ENCODE measurements at regions not wholly inside any gene's neighbourhood (a gene's known extent, or its start where the extent isn't known, plus 50 kb on each side); places are given as distances from the start of the nearest gene placed in this dataset.

DNA sequence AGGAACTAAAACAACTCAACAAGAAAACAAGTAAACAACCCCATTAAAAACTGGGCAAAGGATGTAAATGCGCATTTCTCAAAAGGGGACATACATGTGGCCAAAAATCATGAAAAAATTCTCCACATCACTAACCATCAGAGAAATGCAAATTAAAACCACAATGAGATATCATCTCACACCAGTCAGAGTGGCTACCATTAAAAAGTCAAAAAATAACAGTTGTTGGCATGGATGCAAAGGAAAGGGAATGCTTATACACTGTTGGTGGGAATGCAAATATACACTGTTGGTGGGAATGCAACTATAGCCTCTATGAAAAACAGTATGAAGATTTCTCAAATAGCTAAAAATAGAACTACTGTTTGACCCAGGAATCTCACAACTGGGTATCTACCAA, 60.0 kb upstream of the LANCL2 start:
- H3K36me3 ChIP-seq (ENCODE audit: insufficient read depth, low read length) = no peaks in the 10 kb centered on the region
- ChIA-PET CTCF (ENCODE audit: unreplicated experiment) (no interaction called here), POLR2A (no interaction called here)
- H3K9me3 ChIP-seq (ENCODE audit: low read length) = no peaks in the 10 kb centered on the region
- TF ChIP-seq EZH2phosphoT487 (IDR thresholded peaks at IDR 0.05; ENCODE audit: borderline replicate concordance, low read depth, low read length) = no peak
- TF ChIP-seq, protein P1, sequence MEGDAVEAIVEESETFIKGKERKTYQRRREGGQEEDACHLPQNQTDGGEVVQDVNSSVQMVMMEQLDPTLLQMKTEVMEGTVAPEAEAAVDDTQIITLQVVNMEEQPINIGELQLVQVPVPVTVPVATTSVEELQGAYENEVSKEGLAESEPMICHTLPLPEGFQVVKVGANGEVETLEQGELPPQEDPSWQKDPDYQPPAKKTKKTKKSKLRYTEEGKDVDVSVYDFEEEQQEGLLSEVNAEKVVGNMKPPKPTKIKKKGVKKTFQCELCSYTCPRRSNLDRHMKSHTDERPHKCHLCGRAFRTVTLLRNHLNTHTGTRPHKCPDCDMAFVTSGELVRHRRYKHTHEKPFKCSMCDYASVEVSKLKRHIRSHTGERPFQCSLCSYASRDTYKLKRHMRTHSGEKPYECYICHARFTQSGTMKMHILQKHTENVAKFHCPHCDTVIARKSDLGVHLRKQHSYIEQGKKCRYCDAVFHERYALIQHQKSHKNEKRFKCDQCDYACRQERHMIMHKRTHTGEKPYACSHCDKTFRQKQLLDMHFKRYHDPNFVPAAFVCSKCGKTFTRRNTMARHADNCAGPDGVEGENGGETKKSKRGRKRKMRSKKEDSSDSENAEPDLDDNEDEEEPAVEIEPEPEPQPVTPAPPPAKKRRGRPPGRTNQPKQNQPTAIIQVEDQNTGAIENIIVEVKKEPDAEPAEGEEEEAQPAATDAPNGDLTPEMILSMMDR (conservative IDR thresholded peaks at IDR 0.05; ENCODE audit: low read length) = no peak
- H3K79me2 ChIP-seq (ENCODE audit: insufficient read depth, low read depth, low read length) = no peaks in the 10 kb centered on the region
- no TSS peak for BruUV-seq (replicated peaks)
- no peaks in the 10 kb centered on the region for H3K4me1 ChIP-seq (ENCODE audit: insufficient read depth, low read length, poor library complexity, severe bottlenecking)
- H3K27ac ChIP-seq (ENCODE audit: low read depth, low read length, poor library complexity, severe bottlenecking) = no peak overlapping the region
- no peak for DNase-seq (ENCODE audit: low spot score)
- intact Hi-C loops (cut with micrococcal nuclease; ENCODE audit: unreplicated experiment) = no loop called here
- no peaks in the 10 kb centered on the region for H4K20me1 ChIP-seq (ENCODE audit: insufficient read depth, low read length)
- no peak overlapping the region for H2AFZ ChIP-seq (ENCODE audit: low read length)
- H3K4me2 ChIP-seq (ENCODE audit: low read length) = no peak overlapping the region
- no peaks in the 10 kb centered on the region for H3K9me2 ChIP-seq (ENCODE audit: insufficient read depth, low read length)
- H3K4me3 ChIP-seq (ENCODE audit: low read depth, low read length, poor library complexity, severe bottlenecking) = no peak overlapping the region

- ChIA-PET CTCF (ENCODE audit: unreplicated experiment) (no interaction called here), POLR2A (interaction anchor here (0.6 to 1.1 kb wide), 5 partner anchors 9 to 1908 kb away, joined by 3 read pairs; no protein-coding TSS in a partner anchor)
- Histone ChIP-seq H2AFZ (ENCODE audit: low read length) (no peak overlapping the region), H3K27ac (ENCODE audit: low read depth, low read length, poor library complexity, severe bottlenecking) (no peak overlapping the region), H3K4me3 (ENCODE audit: low read depth, low read length, poor library complexity, severe bottlenecking) (no peak overlapping the region), H3K36me3 (ENCODE audit: insufficient read depth, low read length) (no peaks in the 10 kb centered on the region), H3K79me2 (ENCODE audit: insufficient read depth, low read depth, low read length) (no peaks in the 10 kb centered on the region), H3K4me2 (ENCODE audit: low read length) (no peak overlapping the region), H3K9me2 (ENCODE audit: insufficient read depth, low read length) (no peaks in the 10 kb centered on the region), H4K20me1 (ENCODE audit: insufficient read depth, low read length) (no peaks in the 10 kb centered on the region), H3K4me1 (ENCODE audit: insufficient read depth, low read length, poor library complexity, severe bottlenecking) (no peaks in the 10 kb centered on the region), H3K9me3 (ENCODE audit: low read length) (no peaks in the 10 kb centered on the region)
- TF ChIP-seq, protein P1 (conservative IDR thresholded peaks at IDR 0.05; ENCODE audit: low read length) = no peak
- no peak for TF ChIP-seq EZH2phosphoT487 (IDR thresholded peaks at IDR 0.05; ENCODE audit: borderline replicate concordance, low read depth, low read length)
- no peak for DNase-seq (ENCODE audit: low spot score)
- intact Hi-C loops (cut with micrococcal nuclease; ENCODE audit: unreplicated experiment) = no loop called here
- BruUV-seq (replicated peaks) = no TSS peak
Measured at GRCh38 chr7:55306331-55306730, 58.8 kb upstream of the LANCL2 start.

GRCh38 chr7:55307123-55307916, 57.8 kb upstream of the LANCL2 start:
- Histone ChIP-seq H3K36me3 (ENCODE audit: insufficient read depth, low read length) (no peaks in the 10 kb centered on the region), H3K4me1 (ENCODE audit: insufficient read depth, low read length, poor library complexity, severe bottlenecking) (no peaks in the 10 kb centered on the region), H3K9me2 (ENCODE audit: insufficient read depth, low read length) (no peaks in the 10 kb centered on the region), H3K4me3 (ENCODE audit: low read depth, low read length, poor library complexity, severe bottlenecking) (no peak overlapping the region), H2AFZ (ENCODE audit: low read length) (no peak overlapping the region), H3K4me2 (ENCODE audit: low read length) (no peak overlapping the region), H3K27ac (ENCODE audit: low read depth, low read length, poor library complexity, severe bottlenecking) (no peak overlapping the region), H4K20me1 (ENCODE audit: insufficient read depth, low read length) (no peaks in the 10 kb centered on the region), H3K9me3 (ENCODE audit: low read length) (no peaks in the 10 kb centered on the region), H3K79me2 (ENCODE audit: insufficient read depth, low read depth, low read length) (no peaks in the 10 kb centered on the region)
- TF ChIP-seq, protein P1 (conservative IDR thresholded peaks at IDR 0.05; ENCODE audit: low read length) = no peak
- no peak for TF ChIP-seq EZH2phosphoT487 (IDR thresholded peaks at IDR 0.05; ENCODE audit: borderline replicate concordance, low read depth, low read length)
- no TSS peak for BruUV-seq (replicated peaks)
- POLR2A ChIA-PET = no interaction called here
- intact Hi-C loops (cut with micrococcal nuclease; ENCODE audit: unreplicated experiment) = no loop called here
- CTCF ChIA-PET (ENCODE audit: unreplicated experiment) = interaction anchor here (0.5 kb wide), 1 partner anchor 292 kb away, joined by 3 read pairs; no protein-coding TSS in a partner anchor
- DNase-seq (ENCODE audit: low spot score) = no peak

Measured in OCI-LY7 (cell line).